PC-9 (cell line): ENCODE measurements at regions not wholly inside any gene's neighbourhood (a gene's known extent, or its start where the extent isn't known, plus 50 kb on each side); places are given as distances from the start of the nearest gene placed in this dataset.

Source experiments
- BruUV-seq: library from RNA; stranded (reverse); fragments of 400-500 nt; replicated peaks from 2 replicates; lab custom pipeline; 2021; lab: Mats Ljungman, UMichigan
- CTCF ChIA-PET: fragments of 300-600 bp; sonication (Branson Sonifier 250); formaldehyde crosslinking; loops from one replicate; lab custom pipeline; 2022; ENCODE audit warnings: antibody characterized with exemption; lab: Charles Lee
- POLR2A ChIA-PET: fragments of 300-600 bp; sonication (Branson Sonifier 250); formaldehyde crosslinking; loops from one replicate; lab custom pipeline; 2022; ENCODE audit warnings: antibody characterized with exemption; ENCODE audit not compliant: unreplicated experiment; lab: Charles Lee
- DNase-seq, 2 experiments: peaks; one replicate each; pipeline versions ENCODE4 v3.0.0 to v3.0.0-alpha.2; 2015 to 2022; ENCODE audit warnings: mixed read lengths in 1 of 2
- H2AFZ ChIP-seq: fragments of 200-600 bp; sonication (generic); 2 replicates; pipeline ENCODE4 v1.8.1; 2017; ENCODE audit warnings: antibody characterized with exemption
- H3F3A ChIP-seq: fragments of 200-600 bp; sonication (generic); 2 replicates; pipeline ENCODE4 v1.8.1; 2017; ENCODE audit warnings: antibody characterized with exemption, mild to moderate bottlenecking, low read depth; ENCODE audit not compliant: insufficient read depth
- H3K27ac ChIP-seq: fragments of 200-600 bp; sonication (generic); 2 replicates; pipeline ENCODE4 v1.6.1; 2016; ENCODE audit warnings: mixed run types
- H3K27me3 ChIP-seq: fragments of 200-600 bp; sonication (generic); 2 replicates; pipeline ENCODE4 v1.6.1; 2016; ENCODE audit warnings: low read depth, mixed run types; ENCODE audit not compliant: insufficient read depth
- H3K36me3 ChIP-seq: fragments of 200-600 bp; sonication (generic); 2 replicates; pipeline ENCODE4 v1.6.1; 2016; ENCODE audit warnings: low read depth, mixed run types
- H3K4me1 ChIP-seq: fragments of 200-600 bp; sonication (generic); replicated peaks from 2 replicates; pipeline ENCODE4 v1.6.1; 2016; ENCODE audit warnings: mixed run types; ENCODE audit not compliant: insufficient read depth
- H3K4me2 ChIP-seq: fragments of 200-600 bp; sonication (generic); 2 replicates; pipeline ENCODE4 v1.6.1; 2017; ENCODE audit warnings: mixed run types
- H3K4me3 ChIP-seq: fragments of 200-600 bp; sonication (generic); 2 replicates; pipeline ENCODE4 v1.6.1; 2016; ENCODE audit warnings: mixed run types
- H3K79me2 ChIP-seq: fragments of 200-600 bp; sonication (generic); 2 replicates; pipeline ENCODE4 v1.6.1; 2017; ENCODE audit warnings: low read depth, mixed run types
- H3K9me2 ChIP-seq: fragments of 200-600 bp; sonication (generic); 2 replicates; pipeline ENCODE4 v1.8.1; 2017; ENCODE audit warnings: mild to moderate bottlenecking; ENCODE audit not compliant: insufficient read depth
- H3K9me3 ChIP-seq: fragments of 200-600 bp; sonication (generic); 2 replicates; pipeline ENCODE4 v1.8.1; 2016; ENCODE audit warnings: low read depth; ENCODE audit not compliant: insufficient read depth
- H4K20me1 ChIP-seq: fragments of 200-600 bp; sonication (generic); 2 replicates; pipeline ENCODE4 v1.8.1; 2017; ENCODE audit not compliant: insufficient read depth
- CTCF ChIP-seq: fragments of 200-600 bp; sonication (generic); conservative IDR thresholded peaks from 2 replicates; pipeline ENCODE4 v1.6.1; 2017; ENCODE audit warnings: mixed run types, antibody characterized with exemption, mild to moderate bottlenecking, moderate library complexity
- EZH2 ChIP-seq: fragments of 200-600 bp; sonication (generic); IDR thresholded peaks from 2 replicates; pipeline ENCODE4 v1.8.0; 2017; ENCODE audit warnings: antibody characterized with exemption, low read depth
- intact Hi-C: fragments of 100-400 bp; cut with micrococcal nuclease; formaldehyde crosslinking; loops from one replicate; pipeline ENCODE4 v1.10.0; 2022; ENCODE audit not compliant: unreplicated experiment

GRCh38 chr2:223369889-223370288, 232.3 kb downstream of the SCG2 start:
- H2AFZ ChIP-seq: no peak overlapping the region
- no peaks in the 10 kb centered on the region for H4K20me1 ChIP-seq
- H3K4me1 ChIP-seq: no peaks in the 10 kb centered on the region
- no peaks in the 10 kb centered on the region for H3K9me3 ChIP-seq
- no peak overlapping the region for H3K4me2 ChIP-seq
- TF ChIP-seq CTCF: no peak
- TF ChIP-seq EZH2: no peak
- H3K27me3 ChIP-seq: no peaks in the 10 kb centered on the region
- H3F3A ChIP-seq: no peaks in the 10 kb centered on the region
- H3K36me3 ChIP-seq: no peaks in the 10 kb centered on the region
- DNase-seq: no peak
- no peak overlapping the region for H3K4me3 ChIP-seq
- H3K9me2 ChIP-seq: no peaks in the 10 kb centered on the region
- BruUV-seq: no TSS peak
- H3K27ac ChIP-seq: no peak overlapping the region
- POLR2A ChIA-PET: no interaction called here
- H3K79me2 ChIP-seq: no peaks in the 10 kb centered on the region
- CTCF ChIA-PET: interaction anchor here (0.6 kb wide), 1 partner anchor 57 kb away, joined by 3 read pairs; no protein-coding TSS in a partner anchor
- intact Hi-C loops: no loop called here

GRCh38 chr2:223383315-223383714, 218.8 kb downstream of the SCG2 start:
- Histone ChIP-seq H3K27ac (no peak overlapping the region), H3K79me2 (no peaks in the 10 kb centered on the region), H3F3A (no peaks in the 10 kb centered on the region), H3K9me2 (peaks cover 4% of the 10 kb centered on the region; the same call in 1 of the 2 replicates), H3K9me3 (no peaks in the 10 kb centered on the region), H4K20me1 (no peaks in the 10 kb centered on the region), H3K27me3 (no peaks in the 10 kb centered on the region), H3K4me2 (no peak overlapping the region), H3K36me3 (no peaks in the 10 kb centered on the region), H2AFZ (0 out of 2 replicates have a peak overlapping the region, but pooled peaks have one; percentile 1), H3K4me3 (no peak overlapping the region), H3K4me1 (no peaks in the 10 kb centered on the region)
- TF ChIP-seq EZH2 (no peak), CTCF (no peak)
- BruUV-seq: no TSS peak
- ChIA-PET POLR2A (no interaction called here), CTCF (no interaction called here)
- DNase-seq: no peak
- intact Hi-C loops: no loop called here

GRCh38 chr2:223386189-223386588, 216.0 kb downstream of the SCG2 start:
- DNase-seq: no peak
- H3K9me2 ChIP-seq: peaks cover 4% of the 10 kb centered on the region; the same call in 1 of the 2 replicates
- POLR2A ChIA-PET: no interaction called here

More at GRCh38 chr2:223386189-223386588, 216.0 kb downstream of the SCG2 start:
- intact Hi-C loops: no loop called here
- H3K27ac ChIP-seq: no peak overlapping the region
- no peak overlapping the region for H3K4me2 ChIP-seq
- CTCF ChIA-PET: no interaction called here
- H3K27me3 ChIP-seq: no peaks in the 10 kb centered on the region
- H3K79me2 ChIP-seq: no peaks in the 10 kb centered on the region
- no peaks in the 10 kb centered on the region for H3F3A ChIP-seq
- no peaks in the 10 kb centered on the region for H3K9me3 ChIP-seq
- TF ChIP-seq CTCF (no peak), EZH2 (no peak)
- 0 out of 2 replicates have a peak overlapping the region, but pooled peaks have one; percentile 8 for H2AFZ ChIP-seq
- no peak overlapping the region for H3K4me3 ChIP-seq
- no peaks in the 10 kb centered on the region for H3K36me3 ChIP-seq
- no TSS peak for BruUV-seq
- H4K20me1 ChIP-seq: no peaks in the 10 kb centered on the region
- no peaks in the 10 kb centered on the region for H3K4me1 ChIP-seq
